Nephron progenitor cell (in vitro differentiated cells): ENCODE measurements at regions not wholly inside any gene's neighbourhood (a gene's known extent, or its start where the extent isn't known, plus 50 kb on each side); places are given as distances from the start of the nearest gene placed in this dataset.

Experiments
- DNase-seq: peaks from one replicate; pipeline ENCODE4 v3.0.0; 2021
- H3K27ac Mint-ChIP-seq: 2 replicates; pipeline ENCODE4 v1.8.0; 2021; ENCODE audit warnings: mild to moderate bottlenecking, moderate library complexity, mixed read lengths
- H3K27me3 Mint-ChIP-seq: 2 replicates; pipeline ENCODE4 v1.8.0; 2021; ENCODE audit warnings: mild to moderate bottlenecking, low read depth, mixed read lengths; ENCODE audit not compliant: poor library complexity
- H3K36me3 Mint-ChIP-seq: 2 replicates; pipeline ENCODE4 v1.8.0; 2021; ENCODE audit warnings: low read depth, mixed read lengths
- H3K4me1 Mint-ChIP-seq: 2 replicates; pipeline ENCODE4 v1.8.0; 2021; ENCODE audit warnings: mixed read lengths
- H3K4me3 Mint-ChIP-seq: 2 replicates; pipeline ENCODE4 v1.8.0; 2021; ENCODE audit warnings: mild to moderate bottlenecking, moderate library complexity, mixed read lengths
- H3K9me3 Mint-ChIP-seq: 2 replicates; pipeline ENCODE4 v1.8.0; 2021; ENCODE audit warnings: mild to moderate bottlenecking, moderate library complexity, mixed read lengths
- CTCF ChIP-seq: fragments of 200-600 bp; sonication (generic); IDR thresholded peaks from 2 replicates; pipeline ENCODE4 v1.5.0; 2021; ENCODE audit warnings: antibody characterized with exemption

- Mint-ChIP-seq H3K4me3 (no peak overlapping the region), H3K36me3 (no peaks in the 10 kb centered on the region), H3K9me3 (no peaks in the 10 kb centered on the region), H3K27me3 (peaks cover 10% of the 10 kb centered on the region), H3K27ac (no peak overlapping the region), H3K4me1 (no peaks in the 10 kb centered on the region)
- DNase-seq = no peak
- no peak for TF ChIP-seq CTCF
These were observed 93.6 kb downstream of the CNTN3 start for GRCh38 chr3:74520895-74521294.

- Mint-ChIP-seq H3K27me3 (peaks cover 11% of the 10 kb centered on the region), H3K9me3 (no peaks in the 10 kb centered on the region), H3K4me1 (no peaks in the 10 kb centered on the region), H3K36me3 (no peaks in the 10 kb centered on the region), H3K4me3 (no peak overlapping the region), H3K27ac (no peak overlapping the region)
- no peak for TF ChIP-seq CTCF
- DNase-seq = no peak
These were observed 95.8 kb downstream of the CNTN3 start for GRCh38 chr3:74518610-74519009.

GRCh38 chr3:74516019-74516418, 98.4 kb downstream of the CNTN3 start:
- no peaks in the 10 kb centered on the region for H3K4me1 Mint-ChIP-seq
- TF ChIP-seq CTCF = no peak
- no peaks in the 10 kb centered on the region for H3K36me3 Mint-ChIP-seq
- H3K27me3 Mint-ChIP-seq = peaks cover 10% of the 10 kb centered on the region
- no peak overlapping the region for H3K27ac Mint-ChIP-seq
- H3K4me3 Mint-ChIP-seq = no peak overlapping the region
- no peak for DNase-seq
- no peaks in the 10 kb centered on the region for H3K9me3 Mint-ChIP-seq

GRCh38 chr3:74515451-74515850, 99.0 kb downstream of the CNTN3 start:
- no peak for DNase-seq
- H3K27ac Mint-ChIP-seq = no peak overlapping the region
- H3K9me3 Mint-ChIP-seq = no peaks in the 10 kb centered on the region
- no peak for TF ChIP-seq CTCF
- H3K36me3 Mint-ChIP-seq = no peaks in the 10 kb centered on the region
- no peaks in the 10 kb centered on the region for H3K4me1 Mint-ChIP-seq
- peaks cover 12% of the 10 kb centered on the region for H3K27me3 Mint-ChIP-seq
- H3K4me3 Mint-ChIP-seq = no peak overlapping the region

GRCh38 chr3:74511078-74511477, 103.4 kb downstream of the CNTN3 start:
- Mint-ChIP-seq H3K9me3 (no peaks in the 10 kb centered on the region), H3K4me3 (no peak overlapping the region), H3K27ac (no peak overlapping the region), H3K36me3 (no peaks in the 10 kb centered on the region), H3K27me3 (peaks cover 8% of the 10 kb centered on the region), H3K4me1 (no peaks in the 10 kb centered on the region)
- no peak for DNase-seq
- no peak for TF ChIP-seq CTCF

GRCh38 chr3:74510261-74510818, 104.1 kb downstream of the CNTN3 start:
- no peaks in the 10 kb centered on the region for H3K9me3 Mint-ChIP-seq
- no peak for TF ChIP-seq CTCF
- no peak overlapping the region for H3K4me3 Mint-ChIP-seq
- H3K36me3 Mint-ChIP-seq = no peaks in the 10 kb centered on the region
- H3K4me1 Mint-ChIP-seq = no peaks in the 10 kb centered on the region
- DNase-seq = no peak
- H3K27me3 Mint-ChIP-seq = peaks cover 4% of the 10 kb centered on the region
- no peak overlapping the region for H3K27ac Mint-ChIP-seq
